ENCODE measurements at regions not wholly inside any gene's neighbourhood (a gene's known extent, or its start where the extent isn't known, plus 50 kb on each side); places are given as distances from the start of the nearest gene placed in this dataset.

DNA sequence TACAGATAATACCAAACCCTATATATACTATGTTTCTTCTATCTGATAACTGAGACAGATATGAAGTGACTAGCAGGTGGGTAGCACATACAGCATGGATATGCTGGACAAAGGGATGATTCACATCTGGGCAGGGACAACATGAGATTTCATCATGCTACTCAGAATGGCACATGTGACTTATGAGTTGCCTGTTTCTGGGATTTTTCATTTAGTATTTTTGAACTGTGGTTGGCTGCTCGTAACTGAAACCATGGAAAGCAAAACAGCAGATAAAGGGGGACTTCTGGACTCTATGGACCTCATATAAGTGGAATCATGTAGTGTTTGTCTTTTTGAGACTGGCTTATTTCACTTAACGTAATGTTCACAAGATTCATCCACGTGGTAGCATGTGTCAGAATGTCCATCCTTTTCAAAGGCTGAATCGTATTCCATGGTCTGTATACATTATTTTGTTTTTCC lies 883.0 kb downstream of the TBC1D22A start:
- WGBS, 4 donors, result 68 to 79% (median 73%) methylated on average over 4 of the region's 4 CpGs
- H3K9me3 ChIP-seq, result peaks cover 0 to 9% (median 0%) of the 10 kb centered on the region in 12 donors
- no peaks in the 10 kb centered on the region for H3K4me1 ChIP-seq
- H3K36me3 ChIP-seq, result no peaks in the 10 kb centered on the region
- peaks cover 0 to 8% (median 0%) of the 10 kb centered on the region in 9 donors for H3K27me3 ChIP-seq
- no peak overlapping the region for H3K27ac ChIP-seq
- no peak for ATAC-seq
- intact Hi-C loops (cut with DNase I), result no loop called here
- no peak overlapping the region for H3K4me3 ChIP-seq
- no peak for TF ChIP-seq POLR2A (IDR thresholded peaks at IDR 0.05)
- TF ChIP-seq, protein P1, sequence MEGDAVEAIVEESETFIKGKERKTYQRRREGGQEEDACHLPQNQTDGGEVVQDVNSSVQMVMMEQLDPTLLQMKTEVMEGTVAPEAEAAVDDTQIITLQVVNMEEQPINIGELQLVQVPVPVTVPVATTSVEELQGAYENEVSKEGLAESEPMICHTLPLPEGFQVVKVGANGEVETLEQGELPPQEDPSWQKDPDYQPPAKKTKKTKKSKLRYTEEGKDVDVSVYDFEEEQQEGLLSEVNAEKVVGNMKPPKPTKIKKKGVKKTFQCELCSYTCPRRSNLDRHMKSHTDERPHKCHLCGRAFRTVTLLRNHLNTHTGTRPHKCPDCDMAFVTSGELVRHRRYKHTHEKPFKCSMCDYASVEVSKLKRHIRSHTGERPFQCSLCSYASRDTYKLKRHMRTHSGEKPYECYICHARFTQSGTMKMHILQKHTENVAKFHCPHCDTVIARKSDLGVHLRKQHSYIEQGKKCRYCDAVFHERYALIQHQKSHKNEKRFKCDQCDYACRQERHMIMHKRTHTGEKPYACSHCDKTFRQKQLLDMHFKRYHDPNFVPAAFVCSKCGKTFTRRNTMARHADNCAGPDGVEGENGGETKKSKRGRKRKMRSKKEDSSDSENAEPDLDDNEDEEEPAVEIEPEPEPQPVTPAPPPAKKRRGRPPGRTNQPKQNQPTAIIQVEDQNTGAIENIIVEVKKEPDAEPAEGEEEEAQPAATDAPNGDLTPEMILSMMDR (IDR thresholded peaks at IDR 0.05), result no peak
- DNase-seq, result no peak

DNA sequence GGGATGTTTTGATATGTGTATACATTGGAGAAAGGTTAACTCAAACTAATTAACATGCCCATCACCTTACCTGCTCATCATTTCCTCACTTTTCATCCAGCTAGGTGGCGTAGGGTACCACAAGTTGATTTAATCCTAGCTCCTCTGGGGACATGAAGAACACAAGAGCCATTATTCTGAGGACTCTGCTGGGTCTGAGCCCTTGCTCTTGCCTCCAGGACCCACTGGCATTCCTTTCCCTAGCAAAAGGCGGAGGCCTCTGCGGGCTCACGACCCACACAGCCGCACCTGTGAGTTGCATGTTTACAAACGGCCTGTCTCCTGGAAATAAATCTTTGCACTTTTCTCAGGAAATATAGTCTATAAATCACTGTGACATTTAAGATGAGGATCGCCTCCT lies 871.9 kb downstream of the TBC1D22A start:
- no peak overlapping the region for H3K4me3 ChIP-seq
- intact Hi-C loops (cut with DNase I), result no loop called here
- no peak overlapping the region for H3K27ac ChIP-seq
- H3K36me3 ChIP-seq, result no peaks in the 10 kb centered on the region
- ATAC-seq, result no peak
- no peaks in the 10 kb centered on the region for H3K4me1 ChIP-seq
- WGBS, 4 donors, result 73 to 85% (median 77%) methylated on average over 7 of the region's 7 CpGs
- DNase-seq, result no peak
- peaks cover 0 to 18% (median 0%) of the 10 kb centered on the region in 9 donors for H3K27me3 ChIP-seq
- TF ChIP-seq, protein P1 (IDR thresholded peaks at IDR 0.05), result no peak
- TF ChIP-seq POLR2A (IDR thresholded peaks at IDR 0.05), result no peak
- peaks cover 0 to 20% (median 7%) of the 10 kb centered on the region in 12 donors for H3K9me3 ChIP-seq

DNA sequence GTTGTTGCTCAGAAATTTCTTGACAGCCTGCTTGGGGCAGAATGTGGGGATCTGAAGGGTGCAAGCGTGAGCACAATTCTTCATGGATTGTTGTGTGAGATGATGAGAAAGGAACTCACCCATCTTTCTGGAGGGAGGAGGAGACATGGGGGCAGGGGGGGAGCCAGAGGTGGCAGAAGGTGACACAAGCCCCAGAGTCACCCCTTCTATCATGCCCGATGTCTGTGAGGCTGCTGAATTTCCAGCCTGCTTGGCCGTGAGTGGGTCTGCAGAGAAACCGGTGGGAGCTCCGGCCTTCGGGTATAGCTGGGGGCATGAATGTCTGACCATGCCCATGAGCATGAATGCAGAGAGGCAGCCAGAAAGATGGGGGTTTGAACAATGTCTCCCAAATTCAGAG lies 870.7 kb downstream of the TBC1D22A start:
- H3K4me3 ChIP-seq, result no peak overlapping the region
- no peaks in the 10 kb centered on the region for H3K36me3 ChIP-seq
- DNase-seq, result no peak
- H3K4me1 ChIP-seq, result no peaks in the 10 kb centered on the region
- no peak overlapping the region for H3K27ac ChIP-seq
- H3K27me3 ChIP-seq, result peaks cover 0 to 20% (median 0%) of the 10 kb centered on the region in 9 donors
- peaks cover 0 to 12% (median 5%) of the 10 kb centered on the region in 12 donors for H3K9me3 ChIP-seq
- intact Hi-C loops (cut with DNase I), result no loop called here
- no peak for ATAC-seq
- WGBS, 4 donors, result 85 to 92% (median 90%) methylated on average over 6 of the region's 6 CpGs
- TF ChIP-seq POLR2A (IDR thresholded peaks at IDR 0.05), result no peak
- TF ChIP-seq, protein P1 (IDR thresholded peaks at IDR 0.05), result no peak

DNA sequence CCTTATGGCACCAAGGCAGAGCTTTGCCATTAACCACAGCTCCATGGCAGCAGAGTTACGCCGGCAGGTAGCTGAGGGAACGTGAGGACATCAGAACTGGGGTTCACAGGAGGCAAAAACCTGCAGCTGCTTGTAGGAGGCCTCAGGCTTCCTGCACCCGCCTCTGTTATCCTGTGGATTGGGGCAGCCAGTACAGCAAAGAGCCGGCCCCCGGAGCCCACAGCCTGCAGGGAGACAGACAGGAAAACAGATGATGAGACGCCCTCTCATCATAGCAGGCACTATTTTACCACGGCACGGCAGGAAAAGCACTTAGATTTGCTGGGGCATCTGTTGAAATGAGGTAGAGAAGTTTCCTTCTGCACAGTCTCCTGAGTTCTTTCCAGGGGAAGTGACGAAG lies 870.3 kb downstream of the TBC1D22A start:
- H3K4me3 ChIP-seq, result no peak overlapping the region
- WGBS, 4 donors, result 47 to 57% (median 49%) methylated on average over 10 of the region's 10 CpGs
- peaks cover 0 to 20% (median 0%) of the 10 kb centered on the region in 9 donors for H3K27me3 ChIP-seq
- no peak overlapping the region for H3K27ac ChIP-seq
- ATAC-seq, result no peak
- peaks cover 0 to 8% (median 4%) of the 10 kb centered on the region in 12 donors for H3K9me3 ChIP-seq
- TF ChIP-seq, protein P1 (IDR thresholded peaks at IDR 0.05), result no peak
- no peak for TF ChIP-seq POLR2A (IDR thresholded peaks at IDR 0.05)
- intact Hi-C loops (cut with DNase I), result no loop called here
- no peaks in the 10 kb centered on the region for H3K36me3 ChIP-seq
- DNase-seq, result no peak
- H3K4me1 ChIP-seq, result no peaks in the 10 kb centered on the region

All from heart left ventricle (tissue), 16 donors.